Activated naive CD4-positive, alpha-beta T cell treated with anti-CD3 and anti-CD28 coated beads, Interleukin-2, amount 10 ng/mL, durations not matched to agents 7 days and 5 days (primary cell): ENCODE measurements at regions not wholly inside any gene's neighbourhood (a gene's known extent, or its start where the extent isn't known, plus 50 kb on each side); places are given as distances from the start of the nearest gene placed in this dataset.
"Not testable (repeated sequence)": the region's sequence is repeated elsewhere in the genome, so short reads cannot be mapped to it uniquely, and the experiment has no call there.

Experiments
- CTCF ChIA-PET: fragments of 350-600 bp; sonication (Branson Sonifier 250); formaldehyde crosslinking; loops from one replicate; lab custom pipeline; 2021; ENCODE audit warnings: antibody characterized with exemption; lab: Charles Lee
- DNase-seq: peaks from one replicate; pipeline ENCODE4 v3.0.0-alpha.2; 2020
- H3K27ac Mint-ChIP-seq: one replicate; pipeline ENCODE4 v1.8.0; 2021; ENCODE audit warnings: mild to moderate bottlenecking, moderate library complexity, mixed read lengths
- H3K27me3 Mint-ChIP-seq: one replicate; pipeline ENCODE4 v1.8.0; 2021; ENCODE audit warnings: mild to moderate bottlenecking, mixed read lengths
- H3K36me3 Mint-ChIP-seq: one replicate; pipeline ENCODE4 v1.8.0; 2021; ENCODE audit warnings: mixed read lengths
- H3K4me1 Mint-ChIP-seq: one replicate; pipeline ENCODE4 v1.8.0; 2021; ENCODE audit warnings: mixed read lengths
- H3K4me3 Mint-ChIP-seq: one replicate; pipeline ENCODE4 v1.8.0; 2021; ENCODE audit warnings: mild to moderate bottlenecking, moderate library complexity, mixed read lengths
- H3K9me3 Mint-ChIP-seq: one replicate; pipeline ENCODE4 v1.8.0; 2021; ENCODE audit warnings: mixed read lengths

DNA sequence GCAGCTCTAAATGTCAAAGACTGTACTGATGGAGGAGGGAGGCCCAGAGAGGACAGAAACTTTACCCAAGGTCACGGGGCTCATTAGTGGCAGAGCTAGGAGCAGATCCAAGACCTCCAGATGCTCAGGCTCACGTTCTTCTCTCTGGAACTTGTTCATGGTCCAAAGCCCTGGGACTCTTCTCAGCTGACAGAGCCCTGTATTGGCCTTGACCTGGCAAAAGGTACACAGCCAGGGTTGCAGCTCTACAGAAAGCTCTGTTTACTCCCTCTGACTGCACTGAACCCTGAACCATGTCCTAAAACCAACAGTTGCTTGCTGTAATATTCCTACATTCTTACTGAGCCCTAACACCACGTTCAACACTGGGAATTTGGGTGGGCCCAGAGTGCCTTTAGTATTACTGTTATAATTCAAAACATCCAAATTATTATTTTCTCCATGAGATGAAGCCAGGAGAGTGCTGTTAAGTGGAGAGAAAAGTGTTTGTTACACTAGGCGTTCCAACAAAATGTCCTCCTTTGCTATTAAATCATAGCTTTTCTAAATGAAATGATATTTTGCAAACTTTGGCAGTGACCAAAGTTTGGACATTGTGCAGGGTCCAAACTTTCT, 602.4 kb upstream of the CLINT1 start:
- Mint-ChIP-seq H3K36me3 (no peaks in the 10 kb centered on the region), H3K4me3 (no peak overlapping the region), H3K27me3 (no peaks in the 10 kb centered on the region), H3K9me3 (no peaks in the 10 kb centered on the region), H3K27ac (no peak overlapping the region), H3K4me1 (no peaks in the 10 kb centered on the region)
- no peak for DNase-seq
- CTCF ChIA-PET, result no interaction called here

- Mint-ChIP-seq H3K9me3 (no peaks in the 10 kb centered on the region), H3K27me3 (no peaks in the 10 kb centered on the region), H3K27ac (no peak overlapping the region), H3K4me1 (no peaks in the 10 kb centered on the region), H3K4me3 (no peak overlapping the region), H3K36me3 (no peaks in the 10 kb centered on the region)
- CTCF ChIA-PET, result no interaction called here
- no peak for DNase-seq
Measured at GRCh38 chr5:158458086-158458485, 599.1 kb upstream of the CLINT1 start.

DNA sequence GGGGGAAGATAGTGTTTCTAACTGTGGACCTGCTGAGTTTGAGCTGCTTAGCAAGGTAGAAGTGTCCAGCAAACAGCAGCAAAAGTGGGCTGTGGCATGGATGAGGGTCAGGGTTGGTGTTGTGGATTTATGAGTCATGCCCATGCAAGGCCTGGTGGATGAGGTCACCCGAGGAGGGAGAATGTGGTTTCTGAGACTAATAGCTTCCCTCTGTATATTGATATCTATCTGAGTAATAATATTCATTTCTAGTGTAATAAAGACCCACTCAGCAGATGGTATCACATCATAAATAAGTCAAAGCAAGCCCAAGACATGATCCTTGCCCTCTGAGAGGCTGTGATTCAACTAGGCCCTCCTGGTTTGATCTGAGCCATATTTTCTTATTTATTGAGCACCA, 597.8 kb upstream of the CLINT1 start:
- Mint-ChIP-seq H3K27ac (no peak overlapping the region), H3K27me3 (no peaks in the 10 kb centered on the region), H3K4me1 (no peaks in the 10 kb centered on the region), H3K9me3 (no peaks in the 10 kb centered on the region), H3K4me3 (no peak overlapping the region), H3K36me3 (no peaks in the 10 kb centered on the region)
- CTCF ChIA-PET, result interaction anchor here (0.5 to 0.6 kb wide), 2 partner anchors 172 to 300 kb away, joined by 3 read pairs; no protein-coding TSS in a partner anchor
- DNase-seq, result no peak

DNA sequence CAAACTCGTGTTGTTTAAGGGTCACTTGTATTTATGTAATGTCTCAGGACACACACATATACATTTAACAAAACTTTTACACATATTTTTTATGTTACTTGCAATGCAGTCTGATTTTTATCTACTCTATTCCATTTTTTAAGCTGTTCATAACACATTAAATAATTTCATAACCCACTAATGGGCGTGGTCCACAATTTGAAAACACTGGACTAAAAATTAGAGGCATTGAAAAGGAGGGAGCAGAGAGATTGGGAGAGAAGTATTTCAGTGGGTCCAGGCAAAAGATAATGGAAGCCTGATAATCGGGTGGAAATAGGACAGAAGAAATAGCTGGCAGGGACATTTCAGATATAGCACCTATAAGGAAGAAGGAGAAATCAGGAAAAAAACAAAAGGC, 597.3 kb upstream of the CLINT1 start:
- Mint-ChIP-seq H3K4me1 (no peaks in the 10 kb centered on the region), H3K27ac (no peak overlapping the region), H3K36me3 (no peaks in the 10 kb centered on the region), H3K27me3 (no peaks in the 10 kb centered on the region), H3K4me3 (no peak overlapping the region), H3K9me3 (no peaks in the 10 kb centered on the region)
- DNase-seq, result no peak
- CTCF ChIA-PET, result no interaction called here

DNA sequence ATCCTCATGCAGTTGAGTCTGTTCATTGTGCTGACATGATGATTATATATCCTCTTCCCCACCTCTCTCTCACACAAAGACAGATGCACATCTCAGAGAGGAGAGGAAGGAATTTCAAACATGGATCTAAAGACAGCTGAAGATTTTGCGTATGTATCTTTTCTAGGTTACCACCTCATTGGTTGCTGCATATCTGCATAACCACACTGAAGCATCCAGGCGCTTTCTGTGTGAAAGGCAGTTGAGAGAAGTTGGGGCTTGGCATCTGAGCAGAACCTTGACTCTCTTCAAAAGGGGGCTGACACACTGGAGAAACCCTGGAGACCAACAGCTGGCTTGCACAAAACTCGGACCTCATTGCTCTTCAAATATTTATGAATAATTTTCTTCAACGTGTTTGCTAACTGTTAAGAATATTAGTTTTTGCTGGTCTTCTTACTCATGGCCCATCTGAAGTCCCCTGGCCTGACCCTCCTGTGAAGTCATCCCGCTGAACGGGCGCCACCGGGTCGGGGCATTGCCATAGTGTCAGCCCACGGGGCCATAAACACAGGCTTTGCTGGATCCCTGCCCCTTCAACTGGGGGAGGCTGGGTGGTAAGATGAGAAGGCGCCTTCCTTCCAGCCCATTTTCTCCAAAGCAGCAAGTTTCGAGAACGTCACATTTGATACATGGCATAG, 593.2 kb upstream of the CLINT1 start:
- CTCF ChIA-PET, result interaction anchor here (0.9 kb wide), 1 partner anchor 62 kb away, joined by 3 read pairs; no protein-coding TSS in a partner anchor
- no peak for DNase-seq
- H3K27ac Mint-ChIP-seq, result no peak overlapping the region

GRCh38 chr5:158451203-158451992, 592.5 kb upstream of the CLINT1 start:
- CTCF ChIA-PET, result interaction anchor here (0.9 kb wide), 1 partner anchor 62 kb away, joined by 3 read pairs; no protein-coding TSS in a partner anchor
- Mint-ChIP-seq H3K36me3 (no peaks in the 10 kb centered on the region), H3K27ac (no peak overlapping the region), H3K27me3 (no peaks in the 10 kb centered on the region), H3K9me3 (peaks cover 2% of the 10 kb centered on the region), H3K4me1 (no peaks in the 10 kb centered on the region), H3K4me3 (no peak overlapping the region)
- no peak for DNase-seq

More for the DNA sequence above, 593.2 kb upstream of the CLINT1 start:
- Mint-ChIP-seq H3K36me3 (no peaks in the 10 kb centered on the region), H3K4me1 (no peaks in the 10 kb centered on the region), H3K4me3 (no peak overlapping the region), H3K27me3 (no peaks in the 10 kb centered on the region), H3K9me3 (peaks cover 2% of the 10 kb centered on the region)

- Mint-ChIP-seq H3K9me3 (peaks cover 7% of the 10 kb centered on the region), H3K27ac (no peak overlapping the region), H3K4me1 (no peaks in the 10 kb centered on the region), H3K36me3 (no peaks in the 10 kb centered on the region), H3K27me3 (no peaks in the 10 kb centered on the region), H3K4me3 (no peak overlapping the region)
- DNase-seq, result no peak
- CTCF ChIA-PET, result no interaction called here
Measured at GRCh38 chr5:158450751-158451171, 591.8 kb upstream of the CLINT1 start.

GRCh38 chr5:158446761-158447160, 587.8 kb upstream of the CLINT1 start:
- H3K27me3 Mint-ChIP-seq, H3K4me3 Mint-ChIP-seq, H3K27ac Mint-ChIP-seq, H3K36me3 Mint-ChIP-seq, DNase-seq, H3K4me1 Mint-ChIP-seq, CTCF ChIA-PET: not testable (repeated sequence)
- peaks cover 18% of the 10 kb centered on the region for H3K9me3 Mint-ChIP-seq

DNA sequence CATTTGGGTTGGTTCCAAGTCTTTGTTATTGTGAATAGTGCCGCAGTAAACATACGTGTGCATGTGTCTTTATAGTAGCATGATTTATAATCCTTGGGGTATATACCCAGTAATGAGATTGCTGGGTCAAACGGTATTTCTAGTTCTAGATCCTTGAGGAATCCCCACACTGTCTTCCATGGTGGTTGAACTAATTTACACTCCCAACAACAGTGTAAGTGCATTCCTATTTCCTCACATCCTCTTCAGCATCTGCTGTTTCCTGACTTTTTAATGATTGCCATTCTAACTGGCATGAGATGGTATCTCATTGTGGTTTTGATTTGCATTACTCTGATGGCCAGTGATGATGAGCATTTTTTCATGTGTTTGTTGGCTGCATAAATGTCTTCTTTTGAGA, 580.3 kb upstream of the CLINT1 start:
- H3K9me3 Mint-ChIP-seq, DNase-seq, H3K27me3 Mint-ChIP-seq, H3K36me3 Mint-ChIP-seq, CTCF ChIA-PET, H3K4me3 Mint-ChIP-seq, H3K27ac Mint-ChIP-seq: not testable (repeated sequence)
- H3K4me1 Mint-ChIP-seq, result peaks cover 26% of the 10 kb centered on the region

GRCh38 chr5:158436271-158437065, 577.5 kb upstream of the CLINT1 start:
- Mint-ChIP-seq H3K36me3 (peaks cover 7% of the 10 kb centered on the region), H3K9me3 (peaks cover 7% of the 10 kb centered on the region), H3K27me3 (no peaks in the 10 kb centered on the region), H3K4me1 (peaks cover 49% of the 10 kb centered on the region), H3K27ac (no peak overlapping the region), H3K4me3 (no peak overlapping the region)
- CTCF ChIA-PET, result no interaction called here
- no peak for DNase-seq

GRCh38 chr5:158435161-158435616, 576.2 kb upstream of the CLINT1 start:
- Mint-ChIP-seq H3K9me3 (peaks cover 7% of the 10 kb centered on the region), H3K4me1 (peaks cover 53% of the 10 kb centered on the region), H3K36me3 (peaks cover 7% of the 10 kb centered on the region), H3K4me3 (peak overlapping the region; percentile 60), H3K27me3 (no peaks in the 10 kb centered on the region), H3K27ac (peak overlapping the region; percentile 91)
- CTCF ChIA-PET, result no interaction called here
- DNase-seq, result peak; percentile 58

DNA sequence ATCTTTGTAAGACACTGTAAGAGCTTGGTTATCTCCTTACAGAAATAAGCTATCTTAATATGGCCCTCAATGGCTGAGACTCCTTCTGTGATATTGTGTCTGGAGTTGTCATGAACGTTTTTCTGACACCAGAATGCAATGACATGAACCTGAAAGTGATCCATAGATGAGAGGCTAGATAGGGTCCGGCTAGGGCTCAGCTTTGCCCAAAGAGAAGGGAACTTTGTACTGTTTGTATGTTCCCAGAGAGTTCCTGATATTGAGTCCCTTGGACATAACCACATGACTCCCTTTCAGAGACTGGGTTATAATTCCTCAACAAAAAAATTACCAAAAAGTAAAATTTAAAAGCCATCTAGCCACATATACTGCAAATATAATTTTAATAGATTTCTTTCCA, 575.8 kb upstream of the CLINT1 start:
- DNase-seq, result no peak
- H3K36me3 Mint-ChIP-seq, result peaks cover 7% of the 10 kb centered on the region
- H3K27me3 Mint-ChIP-seq, result no peaks in the 10 kb centered on the region
- peak overlapping the region; percentile 91 for H3K27ac Mint-ChIP-seq
- H3K9me3 Mint-ChIP-seq, result peaks cover 7% of the 10 kb centered on the region
- peaks cover 53% of the 10 kb centered on the region for H3K4me1 Mint-ChIP-seq
- CTCF ChIA-PET, result no interaction called here
- peak overlapping the region; percentile 60 for H3K4me3 Mint-ChIP-seq

- Mint-ChIP-seq H3K4me1 (peaks cover 53% of the 10 kb centered on the region), H3K9me3 (peaks cover 7% of the 10 kb centered on the region), H3K4me3 (no peak overlapping the region), H3K27me3 (no peaks in the 10 kb centered on the region), H3K27ac (no peak overlapping the region), H3K36me3 (peaks cover 5% of the 10 kb centered on the region)
- DNase-seq, result no peak
- CTCF ChIA-PET, result no interaction called here
Measured at GRCh38 chr5:158433634-158434033, 574.7 kb upstream of the CLINT1 start.
